SU-DHL-6 (cell line): ENCODE measurements at regions not wholly inside any gene's neighbourhood (a gene's known extent, or its start where the extent isn't known, plus 50 kb on each side); places are given as distances from the start of the nearest gene placed in this dataset.

Experiments
- H2AFZ ChIP-seq: fragments of 200-600 bp; sonication (generic); 2 replicates; pipeline ENCODE4 v1.6.1; 2014; ENCODE audit warnings: low read depth, mild to moderate bottlenecking, moderate library complexity, mixed read lengths, antibody characterized with exemption, low read length; ENCODE audit not compliant: severe bottlenecking
- H3F3A ChIP-seq: fragments of 200-600 bp; shearing (Covaris generic); 2 replicates; pipeline ENCODE4 v1.6.0; 2016; ENCODE audit warnings: antibody characterized with exemption, mild to moderate bottlenecking; ENCODE audit not compliant: insufficient read depth
- H3K27ac ChIP-seq: fragments of 200-600 bp; sonication (generic); 2 replicates; pipeline ENCODE4 v1.5.1; 2016; ENCODE audit warnings: low read depth, mild to moderate bottlenecking, low read length, moderate library complexity, mixed read lengths
- H3K27me3 ChIP-seq: fragments of 200-600 bp; sonication (generic), shearing (Covaris generic); 2 replicates; pipeline ENCODE4 v1.6.0; 2014; ENCODE audit warnings: mild to moderate bottlenecking, low read length
- H3K36me3 ChIP-seq: fragments of 200-600 bp; sonication (generic); 2 replicates; pipeline ENCODE4 v1.6.1; 2014; ENCODE audit warnings: mild to moderate bottlenecking, low read length, mixed read lengths
- H3K4me2 ChIP-seq: fragments of 300-600, 200-600 bp; shearing (Covaris generic), sonication (generic); 2 replicates; pipeline ENCODE4 v1.6.0; 2014; ENCODE audit warnings: low read length, low read depth, mild to moderate bottlenecking; ENCODE audit not compliant: poor library complexity, severe bottlenecking
- H3K4me3 ChIP-seq: fragments of 200-600 bp; sonication (generic); 2 replicates; pipeline ENCODE4 v1.5.1; 2014; ENCODE audit warnings: antibody characterized with exemption, low read length, mild to moderate bottlenecking, mixed read lengths; ENCODE audit not compliant: insufficient read depth, poor library complexity, severe bottlenecking
- H3K79me2 ChIP-seq: fragments of 200-600 bp; sonication (generic); 2 replicates; pipeline ENCODE4 v1.6.1; 2014; ENCODE audit warnings: mild to moderate bottlenecking, low read length, moderate library complexity; ENCODE audit not compliant: insufficient read depth
- H3K9ac ChIP-seq: fragments of 200-600 bp; sonication (generic); 2 replicates; pipeline ENCODE4 v1.7.0; 2014; ENCODE audit warnings: mild to moderate bottlenecking, low read length
- H3K9me2 ChIP-seq: fragments of 200-600 bp; sonication (generic); replicated peaks from 2 replicates; pipeline ENCODE4 v1.6.1; 2014; ENCODE audit warnings: low read length; ENCODE audit not compliant: insufficient read depth
- H3K9me3 ChIP-seq: fragments of 200-600 bp; sonication (generic); 2 replicates; pipeline ENCODE4 v1.6.1; 2014; ENCODE audit warnings: low read length, mixed read lengths; ENCODE audit not compliant: insufficient read depth
- H4K20me1 ChIP-seq: fragments of 200-600 bp; sonication (generic); 2 replicates; pipeline ENCODE4 v1.6.1; 2014; ENCODE audit warnings: low read depth, mild to moderate bottlenecking, antibody characterized with exemption, low read length, moderate library complexity, mixed read lengths
- EZH2phosphoT487 ChIP-seq: fragments of 200-600 bp; sonication (generic), shearing (Covaris generic); conservative IDR thresholded peaks from 2 replicates; pipeline ENCODE4 v1.6.1; 2018; ENCODE audit warnings: mild to moderate bottlenecking, antibody characterized with exemption, low read length, moderate library complexity, mixed read lengths
- TF ChIP-seq, protein P1 (sequence below): fragments of 200-600 bp; sonication (generic); IDR thresholded peaks from one replicate; pipeline ENCODE4 v1.5.1; 2017; ENCODE audit warnings: antibody characterized with exemption, mild to moderate bottlenecking, low read length, moderate library complexity; ENCODE audit not compliant: insufficient read depth, poor library complexity, severe bottlenecking

DNA sequence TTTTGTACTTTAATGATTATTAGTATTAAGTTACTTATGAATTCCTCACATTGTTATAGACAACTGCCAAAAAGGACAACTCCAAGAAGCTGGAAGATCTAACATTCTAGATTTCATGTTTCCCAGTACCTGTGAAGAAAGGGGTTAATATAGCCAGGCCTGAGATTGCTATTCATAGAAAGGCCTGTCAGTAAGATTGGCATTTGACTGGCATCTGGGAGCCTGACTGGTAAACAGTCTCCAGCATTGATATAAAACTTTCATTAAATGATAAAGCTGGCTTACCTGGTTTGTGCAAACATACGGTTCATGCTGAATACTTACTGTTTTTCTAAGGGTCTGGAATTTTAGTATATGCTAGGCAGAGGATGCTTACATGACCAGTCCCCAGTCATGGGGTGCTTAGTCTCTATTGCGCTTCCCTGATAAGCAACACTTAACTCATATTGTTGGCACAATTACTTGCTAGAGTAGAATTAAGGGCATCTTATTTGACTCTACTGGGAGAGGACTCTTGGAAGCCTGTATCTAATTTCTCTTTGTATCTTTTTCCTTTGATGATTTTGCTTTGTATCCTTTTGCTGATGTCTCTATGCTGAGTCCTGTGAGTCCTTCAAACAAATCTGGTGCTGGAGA is 340.4 kb upstream of the SEMA6A start:
- H3K9ac ChIP-seq, result no peak overlapping the region
- H3K27me3 ChIP-seq, result no peaks in the 10 kb centered on the region
- H3K9me3 ChIP-seq, result no peaks in the 10 kb centered on the region
- H2AFZ ChIP-seq, result no peak overlapping the region
- no peaks in the 10 kb centered on the region for H3F3A ChIP-seq
- TF ChIP-seq, protein P1, sequence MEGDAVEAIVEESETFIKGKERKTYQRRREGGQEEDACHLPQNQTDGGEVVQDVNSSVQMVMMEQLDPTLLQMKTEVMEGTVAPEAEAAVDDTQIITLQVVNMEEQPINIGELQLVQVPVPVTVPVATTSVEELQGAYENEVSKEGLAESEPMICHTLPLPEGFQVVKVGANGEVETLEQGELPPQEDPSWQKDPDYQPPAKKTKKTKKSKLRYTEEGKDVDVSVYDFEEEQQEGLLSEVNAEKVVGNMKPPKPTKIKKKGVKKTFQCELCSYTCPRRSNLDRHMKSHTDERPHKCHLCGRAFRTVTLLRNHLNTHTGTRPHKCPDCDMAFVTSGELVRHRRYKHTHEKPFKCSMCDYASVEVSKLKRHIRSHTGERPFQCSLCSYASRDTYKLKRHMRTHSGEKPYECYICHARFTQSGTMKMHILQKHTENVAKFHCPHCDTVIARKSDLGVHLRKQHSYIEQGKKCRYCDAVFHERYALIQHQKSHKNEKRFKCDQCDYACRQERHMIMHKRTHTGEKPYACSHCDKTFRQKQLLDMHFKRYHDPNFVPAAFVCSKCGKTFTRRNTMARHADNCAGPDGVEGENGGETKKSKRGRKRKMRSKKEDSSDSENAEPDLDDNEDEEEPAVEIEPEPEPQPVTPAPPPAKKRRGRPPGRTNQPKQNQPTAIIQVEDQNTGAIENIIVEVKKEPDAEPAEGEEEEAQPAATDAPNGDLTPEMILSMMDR, result no peak
- no peak for TF ChIP-seq EZH2phosphoT487
- H3K36me3 ChIP-seq, result no peaks in the 10 kb centered on the region
- no peak overlapping the region for H3K4me2 ChIP-seq
- no peak overlapping the region for H3K4me3 ChIP-seq
- no peak overlapping the region for H3K27ac ChIP-seq
- no peaks in the 10 kb centered on the region for H3K79me2 ChIP-seq
- H4K20me1 ChIP-seq, result no peaks in the 10 kb centered on the region
- H3K9me2 ChIP-seq, result no peaks in the 10 kb centered on the region

DNA sequence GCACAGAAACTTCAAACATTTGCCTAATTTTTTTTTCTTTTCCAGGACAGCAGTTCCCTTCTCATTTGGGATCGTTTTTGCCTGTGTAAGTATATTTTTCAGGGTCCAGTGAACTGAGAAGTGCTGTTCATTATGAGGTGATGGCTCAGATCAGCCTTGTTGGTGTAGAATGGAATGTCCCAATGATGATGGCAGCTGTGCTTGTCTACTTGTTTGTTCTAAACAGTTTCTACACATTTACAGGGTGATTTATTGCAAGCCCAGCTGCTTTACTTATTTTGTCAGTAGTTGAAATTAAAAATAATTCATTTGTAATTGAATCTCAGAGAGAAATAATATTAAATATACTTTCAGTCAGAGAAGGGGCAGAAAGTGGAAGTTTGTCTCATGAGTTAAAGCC is 337.6 kb upstream of the SEMA6A start:
- TF ChIP-seq, protein P1, result no peak
- TF ChIP-seq EZH2phosphoT487, result no peak
- no peaks in the 10 kb centered on the region for H3F3A ChIP-seq
- no peak overlapping the region for H3K4me2 ChIP-seq
- H3K9ac ChIP-seq, result no peak overlapping the region
- no peaks in the 10 kb centered on the region for H3K79me2 ChIP-seq
- H3K4me3 ChIP-seq, result no peak overlapping the region
- no peaks in the 10 kb centered on the region for H3K36me3 ChIP-seq
- H4K20me1 ChIP-seq, result no peaks in the 10 kb centered on the region
- no peak overlapping the region for H2AFZ ChIP-seq
- H3K9me2 ChIP-seq, result no peaks in the 10 kb centered on the region
- no peaks in the 10 kb centered on the region for H3K9me3 ChIP-seq
- no peak overlapping the region for H3K27ac ChIP-seq
- no peaks in the 10 kb centered on the region for H3K27me3 ChIP-seq

- Histone ChIP-seq H3F3A (no peaks in the 10 kb centered on the region), H3K9ac (no peak overlapping the region), H3K9me2 (no peaks in the 10 kb centered on the region), H3K36me3 (no peaks in the 10 kb centered on the region), H3K4me2 (no peak overlapping the region), H3K79me2 (no peaks in the 10 kb centered on the region), H3K4me3 (no peak overlapping the region), H3K9me3 (no peaks in the 10 kb centered on the region), H3K27me3 (no peaks in the 10 kb centered on the region), H4K20me1 (no peaks in the 10 kb centered on the region), H3K27ac (no peak overlapping the region), H2AFZ (no peak overlapping the region)
- TF ChIP-seq EZH2phosphoT487, result no peak
- TF ChIP-seq, protein P1, result no peak
These were observed 336.5 kb upstream of the SEMA6A start for GRCh38 chr5:116911074-116911473.
